Skin epidermis (tissue), 12 donors: ENCODE measurements at regions not wholly inside any gene's neighbourhood (a gene's known extent, or its start where the extent isn't known, plus 50 kb on each side); places are given as distances from the start of the nearest gene placed in this dataset.

ENCODE experiments used
- H3K27ac ChIP-seq, 21 experiments: fragments of 200-600 bp; sonication (generic) in 11 of 21; one replicate each; pipeline ENCODE4 v1.5.0; 2020; ENCODE audit warnings: mild to moderate bottlenecking in 3 of 21, inconsistent platforms in 2 of 21, moderate library complexity in 2 of 21
- H3K4me3 ChIP-seq, 7 experiments: fragments of 200-600 bp; sonication (generic) in 2 of 7; one replicate each; pipeline ENCODE4 v1.5.0; 2020; ENCODE audit warnings: inconsistent platforms in 2 of 7, mild to moderate bottlenecking in 2 of 7, moderate library complexity in 1 of 7

- no peak overlapping the region for H3K4me3 ChIP-seq
- H3K27ac ChIP-seq, result no peak overlapping the region
Measured at GRCh38 chr6:90925726-90926125, 338.9 kb upstream of the MAP3K7 start.

GRCh38 chr6:90922325-90922724 lies 335.5 kb upstream of the MAP3K7 start:
- H3K27ac ChIP-seq, result no peak overlapping the region
- no peak overlapping the region for H3K4me3 ChIP-seq

- no peak overlapping the region for H3K4me3 ChIP-seq
- H3K27ac ChIP-seq, result no peak overlapping the region
Measured at GRCh38 chr6:90918361-90918760, 331.5 kb upstream of the MAP3K7 start.

- Histone ChIP-seq H3K4me3 (no peak overlapping the region), H3K27ac (no peak overlapping the region)
Measured at GRCh38 chr6:90917376-90917775, 330.5 kb upstream of the MAP3K7 start.

GRCh38 chr6:90916968-90917367 lies 330.1 kb upstream of the MAP3K7 start:
- no peak overlapping the region for H3K4me3 ChIP-seq
- H3K27ac ChIP-seq, result no peak overlapping the region

- Histone ChIP-seq H3K4me3 (no peak overlapping the region), H3K27ac (no peak overlapping the region)
Measured at GRCh38 chr6:90915224-90915915, 328.5 kb upstream of the MAP3K7 start.

GRCh38 chr6:90914312-90914711 lies 327.4 kb upstream of the MAP3K7 start:
- no peak overlapping the region for H3K4me3 ChIP-seq
- H3K27ac ChIP-seq, result no peak overlapping the region

- H3K27ac ChIP-seq, result no peak overlapping the region
Measured at GRCh38 chr6:90913266-90913960, 326.5 kb upstream of the MAP3K7 start.

GRCh38 chr6:90911642-90912041 lies 324.8 kb upstream of the MAP3K7 start:
- Histone ChIP-seq H3K4me3 (no peak overlapping the region), H3K27ac (no peak overlapping the region)

More at GRCh38 chr6:90913266-90913960, 326.5 kb upstream of the MAP3K7 start:
- no peak overlapping the region for H3K4me3 ChIP-seq

GRCh38 chr6:90910893-90911292 lies 324.0 kb upstream of the MAP3K7 start:
- H3K4me3 ChIP-seq, result no peak overlapping the region

GRCh38 chr6:90907931-90908655 lies 321.2 kb upstream of the MAP3K7 start:
- H3K27ac ChIP-seq, result no peak overlapping the region
- H3K4me3 ChIP-seq, result no peak overlapping the region

More at GRCh38 chr6:90910893-90911292, 324.0 kb upstream of the MAP3K7 start:
- H3K27ac ChIP-seq, result no peak overlapping the region

- Histone ChIP-seq H3K4me3 (no peak overlapping the region), H3K27ac (no peak overlapping the region)
Measured at GRCh38 chr6:90905351-90905750, 318.5 kb upstream of the MAP3K7 start.

GRCh38 chr6:90900034-90900433 lies 313.2 kb upstream of the MAP3K7 start:
- Histone ChIP-seq H3K27ac (no peak overlapping the region), H3K4me3 (no peak overlapping the region)

GRCh38 chr6:90898763-90899162 lies 311.9 kb upstream of the MAP3K7 start:
- Histone ChIP-seq H3K27ac (no peak overlapping the region), H3K4me3 (no peak overlapping the region)

GRCh38 chr6:90896075-90896547 lies 309.2 kb upstream of the MAP3K7 start:
- Histone ChIP-seq H3K27ac (no peak overlapping the region), H3K4me3 (no peak overlapping the region)

- H3K4me3 ChIP-seq, result no peak overlapping the region
- no peak overlapping the region for H3K27ac ChIP-seq
Measured at GRCh38 chr6:90895299-90896074, 308.6 kb upstream of the MAP3K7 start.

GRCh38 chr6:90894285-90895130 lies 307.6 kb upstream of the MAP3K7 start:
- Histone ChIP-seq H3K27ac (no peak overlapping the region), H3K4me3 (no peak overlapping the region)

- no peak overlapping the region for H3K27ac ChIP-seq
- H3K4me3 ChIP-seq, result no peak overlapping the region
Measured at GRCh38 chr6:90893400-90893799, 306.5 kb upstream of the MAP3K7 start.

- no peak overlapping the region for H3K4me3 ChIP-seq
- H3K27ac ChIP-seq, result no peak overlapping the region
Measured at GRCh38 chr6:90892271-90892670, 305.4 kb upstream of the MAP3K7 start.
